H1 (cell line): ENCODE measurements at regions not wholly inside any gene's neighbourhood (a gene's known extent, or its start where the extent isn't known, plus 50 kb on each side); places are given as distances from the start of the nearest gene placed in this dataset.

ENCODE experiments used
- CHD7 ChIP-seq: fragments of 300-600 bp; sonication (generic); IDR thresholded peaks from 2 replicates; pipeline ENCODE4 v1.7.1; 2012; ENCODE audit warnings: low read length, moderate library complexity, mild to moderate bottlenecking, inconsistent platforms; ENCODE audit not compliant: insufficient replicate concordance

GRCh38 chr10:131748191-131748590 lies 152.6 kb upstream of the PPP2R2D start (continued):
- no peak for TF ChIP-seq CHD7
